ENCODE measurements at regions not wholly inside any gene's neighbourhood (a gene's known extent, or its start where the extent isn't known, plus 50 kb on each side); places are given as distances from the start of the nearest gene placed in this dataset.
"Not testable (repeated sequence)": the region's sequence is repeated elsewhere in the genome, so short reads cannot be mapped to it uniquely, and the experiment has no call there.

GRCh38 chr2:2773692-2774091 lies 442.6 kb upstream of the MYT1L start:
- Histone ChIP-seq H3K9ac (ENCODE audit: low read length) (no peak overlapping the region), H3K79me2 (ENCODE audit: insufficient read depth, low read length) (no peaks in the 10 kb centered on the region), H3K9me3 (ENCODE audit: low read length) (no peaks in the 10 kb centered on the region), H3F3A (ENCODE audit: insufficient read depth, low read length) (no peaks in the 10 kb centered on the region), H3K9me2 (ENCODE audit: low read depth, low read length) (no peaks in the 10 kb centered on the region), H3K27me3 (ENCODE audit: insufficient read depth, low read length) (no peaks in the 10 kb centered on the region), H2AFZ (ENCODE audit: low read length) (no peak overlapping the region), H3K27ac (ENCODE audit: low read depth, low read length, poor library complexity, severe bottlenecking) (no peak overlapping the region), H3K4me2 (ENCODE audit: low read length) (no peak overlapping the region), H3K4me3 (ENCODE audit: low read depth, low read length, poor library complexity, severe bottlenecking) (no peak overlapping the region), H3K4me1 (ENCODE audit: insufficient read depth, low read length, severe bottlenecking) (no peaks in the 10 kb centered on the region), H4K20me1 (ENCODE audit: insufficient read depth, low read length) (no peaks in the 10 kb centered on the region), H3K36me3 (ENCODE audit: insufficient read depth, low read length) (no peaks in the 10 kb centered on the region)
- TF ChIP-seq CTCF (IDR thresholded peaks at IDR 0.05; ENCODE audit: low read length) (no peak), EZH2 (IDR thresholded peaks at IDR 0.05; ENCODE audit: borderline replicate concordance, low read length) (no peak)

- H3K36me3 ChIP-seq (ENCODE audit: insufficient read depth, low read length), result not testable (repeated sequence)
These were observed 442.0 kb upstream of the MYT1L start for GRCh38 chr2:2773080-2773479.

GRCh38 chr2:2771721-2772411 lies 440.8 kb upstream of the MYT1L start:
- H3F3A ChIP-seq (ENCODE audit: insufficient read depth, low read length), result no peaks in the 10 kb centered on the region
- H3K9ac ChIP-seq (ENCODE audit: low read length), result no peak overlapping the region
- TF ChIP-seq EZH2 (IDR thresholded peaks at IDR 0.05; ENCODE audit: borderline replicate concordance, low read length), result no peak
- H3K9me3 ChIP-seq (ENCODE audit: low read length), result no peaks in the 10 kb centered on the region
- no peak overlapping the region for H3K4me2 ChIP-seq (ENCODE audit: low read length)
- no peaks in the 10 kb centered on the region for H3K9me2 ChIP-seq (ENCODE audit: low read depth, low read length)
- H3K27me3 ChIP-seq (ENCODE audit: insufficient read depth, low read length), result no peaks in the 10 kb centered on the region
- H3K4me1 ChIP-seq (ENCODE audit: insufficient read depth, low read length, severe bottlenecking), result no peaks in the 10 kb centered on the region
- no peaks in the 10 kb centered on the region for H4K20me1 ChIP-seq (ENCODE audit: insufficient read depth, low read length)
- H3K79me2 ChIP-seq (ENCODE audit: insufficient read depth, low read length), result no peaks in the 10 kb centered on the region
- no peaks in the 10 kb centered on the region for H3K36me3 ChIP-seq (ENCODE audit: insufficient read depth, low read length)
- no peak overlapping the region for H3K4me3 ChIP-seq (ENCODE audit: low read depth, low read length, poor library complexity, severe bottlenecking)
- H3K27ac ChIP-seq (ENCODE audit: low read depth, low read length, poor library complexity, severe bottlenecking), result no peak overlapping the region
- no peak overlapping the region for H2AFZ ChIP-seq (ENCODE audit: low read length)

More at GRCh38 chr2:2773080-2773479, 442.0 kb upstream of the MYT1L start:
- H3K9me3 ChIP-seq (ENCODE audit: low read length); H3K27ac ChIP-seq (ENCODE audit: low read depth, low read length, poor library complexity, severe bottlenecking); H3K27me3 ChIP-seq (ENCODE audit: insufficient read depth, low read length); H3K4me1 ChIP-seq (ENCODE audit: insufficient read depth, low read length, severe bottlenecking); H3F3A ChIP-seq (ENCODE audit: insufficient read depth, low read length); H4K20me1 ChIP-seq (ENCODE audit: insufficient read depth, low read length); H3K4me3 ChIP-seq (ENCODE audit: low read depth, low read length, poor library complexity, severe bottlenecking); H3K9me2 ChIP-seq (ENCODE audit: low read depth, low read length); H3K79me2 ChIP-seq (ENCODE audit: insufficient read depth, low read length); H3K4me2 ChIP-seq (ENCODE audit: low read length); H2AFZ ChIP-seq (ENCODE audit: low read length); H3K9ac ChIP-seq (ENCODE audit: low read length): not testable (repeated sequence)

GRCh38 chr2:2769481-2770431 lies 438.7 kb upstream of the MYT1L start:
- Histone ChIP-seq H3K36me3 (ENCODE audit: insufficient read depth, low read length) (no peaks in the 10 kb centered on the region), H3K27ac (ENCODE audit: low read depth, low read length, poor library complexity, severe bottlenecking) (no peak overlapping the region), H3F3A (ENCODE audit: insufficient read depth, low read length) (no peaks in the 10 kb centered on the region), H3K4me1 (ENCODE audit: insufficient read depth, low read length, severe bottlenecking) (no peaks in the 10 kb centered on the region), H3K9ac (ENCODE audit: low read length) (no peak overlapping the region), H3K4me2 (ENCODE audit: low read length) (no peak overlapping the region), H3K9me3 (ENCODE audit: low read length) (no peaks in the 10 kb centered on the region), H3K27me3 (ENCODE audit: insufficient read depth, low read length) (no peaks in the 10 kb centered on the region), H3K4me3 (ENCODE audit: low read depth, low read length, poor library complexity, severe bottlenecking) (no peak overlapping the region), H2AFZ (ENCODE audit: low read length) (no peak overlapping the region), H3K79me2 (ENCODE audit: insufficient read depth, low read length) (no peaks in the 10 kb centered on the region), H4K20me1 (ENCODE audit: insufficient read depth, low read length) (no peaks in the 10 kb centered on the region), H3K9me2 (ENCODE audit: low read depth, low read length) (no peaks in the 10 kb centered on the region)
- TF ChIP-seq CTCF (IDR thresholded peaks at IDR 0.05; ENCODE audit: low read length) (no peak), EZH2 (IDR thresholded peaks at IDR 0.05; ENCODE audit: borderline replicate concordance, low read length) (no peak)
